Thoracic aorta (tissue), 2 donors: ENCODE measurements at regions not wholly inside any gene's neighbourhood (a gene's known extent, or its start where the extent isn't known, plus 50 kb on each side); places are given as distances from the start of the nearest gene placed in this dataset.

Source experiments
- ATAC-seq: fragments of 150-250 bp; one replicate; pipeline ENCODE4 v1.8.0; 2017; ENCODE audit warnings: low read depth; ENCODE audit not compliant: insufficient number of reproducible peaks, low FRiP score
- DNase-seq: peaks from one replicate; pipeline ENCODE4 v3.0.0-alpha.2; 2020; ENCODE audit warnings: low spot score
- H3K27ac ChIP-seq, 2 donors: fragments of 200-600 bp; sonication (generic); 1 replicate in 1 of 2; 2 replicates in 1 of 2; pipeline ENCODE4 v1.5.1; 2016; ENCODE audit warnings: mild to moderate bottlenecking in 2 of 2, moderate library complexity in 2 of 2
- H3K27me3 ChIP-seq: fragments of 200-600 bp; sonication (generic); replicated peaks from 2 replicates; pipeline ENCODE4 v1.6.0; 2016; ENCODE audit warnings: mild to moderate bottlenecking; ENCODE audit not compliant: insufficient read depth
- H3K36me3 ChIP-seq: fragments of 200-600 bp; sonication (generic); one replicate; pipeline ENCODE4 v1.5.1; 2016
- H3K4me1 ChIP-seq, 2 donors: fragments of 200-600 bp; sonication (generic); 1 replicate in 1 of 2; 2 replicates in 1 of 2; pipeline versions ENCODE4 v1.5.1 to v1.6.0; 2016; ENCODE audit warnings: low read depth in 2 of 2, mild to moderate bottlenecking in 1 of 2; ENCODE audit not compliant: control insufficient read depth in 1 of 2
- H3K4me3 ChIP-seq: fragments of 200-600 bp; sonication (generic); 2 replicates; pipeline ENCODE4 v1.5.1; 2016; ENCODE audit warnings: mild to moderate bottlenecking
- H3K9me3 ChIP-seq: fragments of 200-600 bp; sonication (generic); 2 replicates; pipeline ENCODE4 v1.5.1; 2016
- TF ChIP-seq, protein P1 (sequence below): fragments of 200-600 bp; sonication (generic); IDR thresholded peaks from one replicate; pipeline ENCODE4 v1.5.1; 2019; ENCODE audit warnings: antibody characterized with exemption

GRCh38 chr13:31068119-31068423 lies 93.6 kb downstream of the HSPH1 start:
- ATAC-seq (no peak), DNase-seq (no peak)
- H3K4me3 ChIP-seq = no peak overlapping the region
- no peaks in the 10 kb centered on the region for H3K4me1 ChIP-seq
- no peaks in the 10 kb centered on the region for H3K9me3 ChIP-seq
- TF ChIP-seq, protein P1, sequence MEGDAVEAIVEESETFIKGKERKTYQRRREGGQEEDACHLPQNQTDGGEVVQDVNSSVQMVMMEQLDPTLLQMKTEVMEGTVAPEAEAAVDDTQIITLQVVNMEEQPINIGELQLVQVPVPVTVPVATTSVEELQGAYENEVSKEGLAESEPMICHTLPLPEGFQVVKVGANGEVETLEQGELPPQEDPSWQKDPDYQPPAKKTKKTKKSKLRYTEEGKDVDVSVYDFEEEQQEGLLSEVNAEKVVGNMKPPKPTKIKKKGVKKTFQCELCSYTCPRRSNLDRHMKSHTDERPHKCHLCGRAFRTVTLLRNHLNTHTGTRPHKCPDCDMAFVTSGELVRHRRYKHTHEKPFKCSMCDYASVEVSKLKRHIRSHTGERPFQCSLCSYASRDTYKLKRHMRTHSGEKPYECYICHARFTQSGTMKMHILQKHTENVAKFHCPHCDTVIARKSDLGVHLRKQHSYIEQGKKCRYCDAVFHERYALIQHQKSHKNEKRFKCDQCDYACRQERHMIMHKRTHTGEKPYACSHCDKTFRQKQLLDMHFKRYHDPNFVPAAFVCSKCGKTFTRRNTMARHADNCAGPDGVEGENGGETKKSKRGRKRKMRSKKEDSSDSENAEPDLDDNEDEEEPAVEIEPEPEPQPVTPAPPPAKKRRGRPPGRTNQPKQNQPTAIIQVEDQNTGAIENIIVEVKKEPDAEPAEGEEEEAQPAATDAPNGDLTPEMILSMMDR = no peak
- H3K27me3 ChIP-seq = no peaks in the 10 kb centered on the region
- no peaks in the 10 kb centered on the region for H3K36me3 ChIP-seq
- no peak overlapping the region for H3K27ac ChIP-seq

GRCh38 chr13:31067416-31068118 lies 94.1 kb downstream of the HSPH1 start:
- no peak for ATAC-seq
- Histone ChIP-seq H3K27me3 (no peaks in the 10 kb centered on the region), H3K4me1 (no peaks in the 10 kb centered on the region), H3K4me3 (no peak overlapping the region), H3K36me3 (no peaks in the 10 kb centered on the region), H3K27ac (no peak overlapping the region), H3K9me3 (no peaks in the 10 kb centered on the region)
- no peak for DNase-seq
- TF ChIP-seq, protein P1 = no peak

- H3K4me3 ChIP-seq = no peak overlapping the region
- H3K4me1 ChIP-seq = no peaks in the 10 kb centered on the region
- TF ChIP-seq, protein P1 = no peak
- H3K27ac ChIP-seq = no peak overlapping the region
- H3K27me3 ChIP-seq = no peaks in the 10 kb centered on the region
- H3K9me3 ChIP-seq = no peaks in the 10 kb centered on the region
- no peaks in the 10 kb centered on the region for H3K36me3 ChIP-seq
- no peak for DNase-seq
- ATAC-seq = no peak
These were observed 97.1 kb downstream of the HSPH1 start for GRCh38 chr13:31064636-31065035.

DNA sequence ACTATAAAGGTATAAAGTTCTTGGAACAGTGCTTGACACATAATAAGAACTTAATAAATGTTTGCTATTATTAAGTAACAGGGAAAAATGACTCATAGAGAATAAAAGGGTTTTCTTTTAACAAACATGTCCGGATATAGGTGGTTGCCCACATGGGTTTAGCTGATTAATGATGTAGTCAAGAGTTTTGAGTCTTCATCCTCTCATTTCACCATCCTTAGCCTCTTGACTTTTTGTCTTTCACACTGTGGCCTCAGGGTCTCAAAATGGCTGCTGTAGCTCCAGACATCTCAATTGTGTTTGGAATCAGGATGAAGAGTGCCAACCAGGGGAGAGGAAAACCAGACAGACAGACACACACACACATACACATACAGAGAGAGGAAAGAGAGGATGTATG lies 97.9 kb downstream of the HSPH1 start:
- Histone ChIP-seq H3K4me1 (no peaks in the 10 kb centered on the region), H3K27me3 (no peaks in the 10 kb centered on the region), H3K36me3 (no peaks in the 10 kb centered on the region), H3K27ac (no peak overlapping the region), H3K4me3 (no peak overlapping the region), H3K9me3 (no peaks in the 10 kb centered on the region)
- TF ChIP-seq, protein P1 = no peak
- ATAC-seq (no peak), DNase-seq (no peak)

DNA sequence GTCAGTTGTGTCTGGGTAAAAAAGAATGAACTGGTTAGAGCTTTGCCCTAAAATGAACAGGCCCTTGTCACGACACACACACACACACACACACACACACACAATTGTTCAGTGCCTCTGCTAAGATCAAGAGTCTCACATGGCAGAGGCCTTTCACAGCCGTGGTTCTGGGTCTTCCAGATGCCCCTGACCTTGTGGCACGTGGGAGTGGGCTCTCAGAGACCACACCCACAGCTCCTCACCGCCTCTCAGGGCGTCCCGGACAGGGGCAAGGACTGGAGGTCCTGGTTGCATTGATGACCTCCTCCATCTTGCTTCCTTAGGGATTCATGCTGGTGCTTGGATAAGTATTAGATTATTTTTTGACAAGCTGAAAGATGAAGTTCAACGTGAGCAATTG lies 101.0 kb downstream of the HSPH1 start:
- Histone ChIP-seq H3K27ac (no peak overlapping the region), H3K36me3 (no peaks in the 10 kb centered on the region), H3K9me3 (no peaks in the 10 kb centered on the region), H3K4me3 (no peak overlapping the region), H3K27me3 (no peaks in the 10 kb centered on the region), H3K4me1 (no peaks in the 10 kb centered on the region)
- DNase-seq (no peak), ATAC-seq (no peak)
- TF ChIP-seq, protein P1 = no peak
